IPS-NIHi11 (cell line): ENCODE measurements at regions not wholly inside any gene's neighbourhood (a gene's known extent, or its start where the extent isn't known, plus 50 kb on each side); places are given as distances from the start of the nearest gene placed in this dataset.

Experiments
- DNase-seq: peaks from one replicate; pipeline ENCODE4 v3.0.0; 2012; ENCODE audit warnings: mixed read lengths, low spot score

DNA sequence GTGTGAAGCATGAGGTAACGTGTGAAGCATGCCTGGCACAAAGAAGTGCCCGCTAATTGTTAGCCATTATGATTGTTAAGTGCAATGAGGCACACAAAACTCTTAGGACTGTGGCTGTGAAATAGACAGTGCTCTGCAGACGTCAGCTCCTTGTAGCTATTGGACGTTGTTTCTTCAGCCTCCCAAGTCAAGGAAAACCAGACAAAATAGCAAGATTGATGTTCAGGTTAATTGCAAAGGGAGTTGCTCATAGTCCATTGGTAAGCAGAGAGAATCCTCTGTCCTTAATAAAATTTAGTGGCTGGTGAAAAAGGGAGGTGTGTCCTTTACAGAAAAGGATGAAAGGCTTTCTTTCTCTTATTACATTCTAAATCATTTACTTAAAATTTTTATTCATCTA lies 54.6 kb upstream of the MBP start:
- no peak for DNase-seq

DNA sequence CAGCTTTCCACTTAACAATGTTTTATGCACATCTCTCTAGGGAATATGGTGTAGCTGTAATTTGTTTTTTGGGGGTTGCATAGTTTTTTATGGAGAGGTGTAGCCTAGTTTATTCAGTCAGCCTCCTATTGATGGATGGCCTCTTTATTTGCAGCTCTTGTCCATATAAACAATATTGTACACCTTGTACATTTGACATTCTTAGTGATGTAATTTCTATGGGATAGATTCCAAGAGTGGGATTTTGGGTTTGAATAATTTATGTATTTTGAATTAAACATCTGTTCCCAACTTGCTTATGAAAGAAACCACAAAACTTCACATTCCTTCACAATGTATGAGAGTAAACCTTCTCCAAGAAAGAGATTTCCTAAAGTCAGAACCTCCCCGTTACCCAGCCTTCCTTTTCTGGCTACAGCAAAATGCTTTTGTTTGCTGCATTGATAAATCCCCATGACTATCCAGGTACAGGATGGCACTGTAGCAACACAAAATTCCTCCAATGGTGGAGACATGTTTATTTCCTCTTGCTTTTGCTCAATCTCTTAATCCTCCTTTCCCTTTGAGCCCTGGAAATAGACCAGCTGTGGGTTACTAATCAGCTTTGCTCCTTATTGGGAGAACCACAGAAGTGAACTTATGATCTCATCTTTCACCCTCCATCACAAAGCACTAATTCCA lies 58.4 kb upstream of the GALR1 start:
- DNase-seq, result no peak

DNA sequence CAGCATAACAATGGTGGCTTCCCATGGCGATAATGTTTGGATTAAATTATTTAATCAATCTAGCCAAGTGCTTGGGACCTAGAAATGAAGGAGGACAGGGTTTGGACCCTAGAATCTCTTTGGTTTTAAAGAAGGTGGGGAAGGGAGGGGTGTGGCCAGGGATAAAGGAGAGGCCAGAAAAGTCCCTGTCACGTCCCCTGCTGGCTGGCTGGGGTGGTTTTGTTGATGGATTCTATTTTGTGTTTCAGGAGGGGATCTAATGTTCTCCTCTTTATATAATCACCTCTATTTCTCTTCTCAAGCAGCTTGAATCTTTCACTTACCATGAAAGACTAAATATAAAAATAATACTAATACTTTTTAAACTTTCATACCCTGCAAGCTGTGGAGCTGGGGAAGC lies 52.6 kb upstream of the GALR1 start:
- DNase-seq, result peak; percentile 51

DNA sequence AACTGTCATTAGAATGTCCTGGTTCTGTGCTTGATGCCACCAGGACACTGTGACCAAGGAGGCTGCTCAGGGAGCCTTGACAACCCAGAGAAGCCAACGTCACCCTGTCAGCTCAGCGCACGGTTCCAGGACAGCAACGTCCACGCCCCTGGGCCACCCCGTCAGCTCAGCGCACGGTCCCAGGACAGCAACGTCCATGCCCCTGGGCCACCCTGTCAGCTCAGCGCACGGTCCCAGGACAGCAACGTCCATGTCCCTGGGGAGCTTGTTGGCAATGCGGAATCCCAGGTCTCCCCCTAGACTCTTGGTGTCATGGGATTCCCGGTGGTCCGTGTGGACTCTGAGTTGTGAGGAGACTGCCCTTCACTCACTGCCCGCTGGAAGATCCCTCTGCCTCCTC lies 51.0 kb upstream of the GALR1 start:
- no peak for DNase-seq

DNA sequence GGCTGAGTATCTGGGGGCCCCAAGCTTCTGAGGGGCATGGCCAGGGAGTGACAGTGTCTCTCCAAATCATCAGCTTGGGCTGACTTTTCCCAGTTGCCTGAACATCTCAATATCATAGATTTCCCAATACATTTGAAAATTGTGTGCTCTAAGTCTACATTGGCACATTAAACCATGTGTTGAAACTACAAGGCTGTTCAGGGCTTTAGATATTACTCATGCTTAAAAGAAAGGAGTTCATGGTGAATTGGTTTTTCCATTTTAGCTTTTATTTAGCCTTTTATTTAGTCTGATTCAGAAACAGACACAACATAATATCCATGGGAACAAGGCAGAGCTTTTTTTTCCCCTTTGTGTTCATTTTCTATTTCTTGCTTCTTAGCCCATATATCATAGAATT lies 49.9 kb upstream of the GALR1 start:
- no peak for DNase-seq
